Keratinocyte (primary cell): ENCODE measurements at regions not wholly inside any gene's neighbourhood (a gene's known extent, or its start where the extent isn't known, plus 50 kb on each side); places are given as distances from the start of the nearest gene placed in this dataset.

Experiments
- DNase-seq: peaks from one replicate; pipeline ENCODE4 v3.0.0-alpha.2; 2011; ENCODE audit warnings: low read depth, missing footprints, low spot score
- FAIRE-seq: peaks from 2 replicates; lab custom pipeline; 2011; peaks lifted over from hg19 to GRCh38; lab: Jason Lieb, UNC
- H2AFZ ChIP-seq: 2 replicates; pipeline ENCODE4 v1.6.0; 2012; ENCODE audit warnings: low read length, control low read depth, inconsistent platforms; ENCODE audit not compliant: control insufficient read depth
- H3K27ac ChIP-seq: 2 replicates; pipeline ENCODE4 v1.5.1; 2011; ENCODE audit warnings: low read length; ENCODE audit not compliant: control insufficient read depth, insufficient read depth
- H3K27me3 ChIP-seq: 3 replicates; pipeline ENCODE4 v1.6.0; 2011; ENCODE audit warnings: low read length; ENCODE audit not compliant: control insufficient read depth, insufficient read depth; ENCODE audit errors: extremely low read depth
- H3K36me3 ChIP-seq, 2 experiments: 2 replicates in 1 of 2; 3 replicates in 1 of 2; pipeline ENCODE4 v1.5.1; 2011; ENCODE audit warnings: low read length in 2 of 2, mild to moderate bottlenecking in 1 of 2; ENCODE audit not compliant: control insufficient read depth in 2 of 2, insufficient read depth in 2 of 2; ENCODE audit errors: extremely low read depth in 1 of 2
- H3K4me1 ChIP-seq: 3 replicates; pipeline ENCODE4 v1.5.1; 2011; ENCODE audit warnings: low read length; ENCODE audit not compliant: control insufficient read depth, insufficient read depth; ENCODE audit errors: extremely low read depth
- H3K4me2 ChIP-seq: 3 replicates; pipeline ENCODE4 v1.6.0; 2011; ENCODE audit warnings: low read depth, low read length; ENCODE audit not compliant: control insufficient read depth, insufficient read depth; ENCODE audit errors: extremely low read depth
- H3K4me3 ChIP-seq, 3 experiments: fragments of 200-600 bp in 1 of 3; sonication (generic) in 1 of 3; 2 replicates in 2 of 3; 3 replicates in 1 of 3; pipeline ENCODE4 v1.5.1; 2011 to 2016; ENCODE audit warnings: low read length in 3 of 3, mild to moderate bottlenecking in 3 of 3, control low read depth in 2 of 3, inconsistent platforms in 1 of 3, low read depth in 1 of 3, mixed read lengths in 1 of 3, mixed run types in 1 of 3, moderate library complexity in 1 of 3; ENCODE audit not compliant: control insufficient read depth in 2 of 3, insufficient read depth in 2 of 3; ENCODE audit errors: extremely low read depth in 1 of 3
- H3K79me2 ChIP-seq: 2 replicates; pipeline ENCODE4 v1.6.0; 2012; ENCODE audit warnings: low read length; ENCODE audit not compliant: control insufficient read depth, insufficient read depth
- H3K9ac ChIP-seq: 3 replicates; pipeline ENCODE4 v1.6.0; 2011; ENCODE audit warnings: low read length; ENCODE audit not compliant: control insufficient read depth, insufficient read depth; ENCODE audit errors: extremely low read depth
- H3K9me1 ChIP-seq: 3 replicates; pipeline ENCODE4 v1.6.0; 2011; ENCODE audit warnings: low read length; ENCODE audit not compliant: control insufficient read depth, insufficient read depth; ENCODE audit errors: extremely low read depth
- H3K9me3 ChIP-seq: 2 replicates; pipeline ENCODE4 v1.5.1; 2012; ENCODE audit warnings: low read depth, low read length; ENCODE audit not compliant: control insufficient read depth
- H4K20me1 ChIP-seq: 3 replicates; pipeline ENCODE4 v1.6.0; 2011; ENCODE audit warnings: low read length; ENCODE audit not compliant: control insufficient read depth, insufficient read depth; ENCODE audit errors: extremely low read depth
- EZH2 ChIP-seq: IDR thresholded peaks from one replicate; pipeline ENCODE4 v1.6.1; 2012; ENCODE audit warnings: inconsistent platforms, mild to moderate bottlenecking, low read length, moderate library complexity
- dilution Hi-C: fragments of 300-500 bp; cut with MboI; formaldehyde crosslinking; loops from one replicate; pipeline ENCODE4 v1.7.0; 2020; ENCODE audit warnings: low sequenced_read_pairs; ENCODE audit not compliant: extremely low pct_ligation_motif_present
- TF ChIP-seq, protein P1 (sequence below), 3 experiments: IDR thresholded peaks in 1 of 3; conservative IDR thresholded peaks in 1 of 3; optimal IDR thresholded peaks in 1 of 3; 2 replicates in 2 of 3; 3 replicates in 1 of 3; pipeline versions ENCODE3 to v1.5.1; 2011; ENCODE audit warnings: low read length in 3 of 3, mild to moderate bottlenecking in 3 of 3, moderate library complexity in 2 of 3, control low read depth in 1 of 3, inconsistent platforms in 1 of 3; ENCODE audit not compliant: insufficient read depth in 2 of 3; ENCODE audit errors: extremely low read depth in 1 of 3

DNA sequence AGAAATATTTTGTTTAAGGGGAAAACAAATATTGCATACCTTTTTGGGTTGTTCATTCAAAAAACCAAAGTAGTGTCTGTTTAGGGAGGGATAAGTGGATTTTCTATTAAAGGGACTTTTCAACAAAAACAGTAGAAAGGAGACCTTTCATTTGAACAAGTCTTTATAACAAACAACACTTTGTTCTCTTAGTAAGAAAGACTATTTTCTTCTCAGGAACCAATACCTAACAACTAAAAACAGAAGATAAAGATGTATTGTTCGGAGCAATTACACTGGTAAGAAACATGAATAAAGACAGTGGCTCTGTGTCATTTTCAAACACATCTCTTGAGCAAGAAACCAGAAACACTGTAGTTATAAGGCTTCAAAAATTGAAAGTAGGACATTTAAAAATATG is 1610.1 kb upstream of the PCDH20 start:
- H3K79me2 ChIP-seq, result no peaks in the 10 kb centered on the region
- H3K4me1 ChIP-seq, result no peaks in the 10 kb centered on the region
- H3K27ac ChIP-seq, result no peak overlapping the region
- no peak overlapping the region for H2AFZ ChIP-seq
- H4K20me1 ChIP-seq, result no peaks in the 10 kb centered on the region
- no peak overlapping the region for H3K4me3 ChIP-seq
- no peaks in the 10 kb centered on the region for H3K9me1 ChIP-seq
- no peaks in the 10 kb centered on the region for H3K36me3 ChIP-seq
- H3K9ac ChIP-seq, result no peak overlapping the region
- no peaks in the 10 kb centered on the region for H3K9me3 ChIP-seq
- no peak for TF ChIP-seq EZH2
- TF ChIP-seq, protein P1, sequence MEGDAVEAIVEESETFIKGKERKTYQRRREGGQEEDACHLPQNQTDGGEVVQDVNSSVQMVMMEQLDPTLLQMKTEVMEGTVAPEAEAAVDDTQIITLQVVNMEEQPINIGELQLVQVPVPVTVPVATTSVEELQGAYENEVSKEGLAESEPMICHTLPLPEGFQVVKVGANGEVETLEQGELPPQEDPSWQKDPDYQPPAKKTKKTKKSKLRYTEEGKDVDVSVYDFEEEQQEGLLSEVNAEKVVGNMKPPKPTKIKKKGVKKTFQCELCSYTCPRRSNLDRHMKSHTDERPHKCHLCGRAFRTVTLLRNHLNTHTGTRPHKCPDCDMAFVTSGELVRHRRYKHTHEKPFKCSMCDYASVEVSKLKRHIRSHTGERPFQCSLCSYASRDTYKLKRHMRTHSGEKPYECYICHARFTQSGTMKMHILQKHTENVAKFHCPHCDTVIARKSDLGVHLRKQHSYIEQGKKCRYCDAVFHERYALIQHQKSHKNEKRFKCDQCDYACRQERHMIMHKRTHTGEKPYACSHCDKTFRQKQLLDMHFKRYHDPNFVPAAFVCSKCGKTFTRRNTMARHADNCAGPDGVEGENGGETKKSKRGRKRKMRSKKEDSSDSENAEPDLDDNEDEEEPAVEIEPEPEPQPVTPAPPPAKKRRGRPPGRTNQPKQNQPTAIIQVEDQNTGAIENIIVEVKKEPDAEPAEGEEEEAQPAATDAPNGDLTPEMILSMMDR (optimal IDR thresholded peaks at IDR 0.05 in 1 of 3, IDR thresholded peaks at IDR 0.05 in 1 of 3, conservative IDR thresholded peaks at IDR 0.05 in 1 of 3; ENCODE audit: extremely low read depth in 1 of 3, insufficient read depth in 2 of 3, low read length in 3 of 3), result no peak
- no peak for FAIRE-seq
- DNase-seq, result no peak
- dilution Hi-C loops, result no loop called here
- no peak overlapping the region for H3K4me2 ChIP-seq
- no peaks in the 10 kb centered on the region for H3K27me3 ChIP-seq

DNA sequence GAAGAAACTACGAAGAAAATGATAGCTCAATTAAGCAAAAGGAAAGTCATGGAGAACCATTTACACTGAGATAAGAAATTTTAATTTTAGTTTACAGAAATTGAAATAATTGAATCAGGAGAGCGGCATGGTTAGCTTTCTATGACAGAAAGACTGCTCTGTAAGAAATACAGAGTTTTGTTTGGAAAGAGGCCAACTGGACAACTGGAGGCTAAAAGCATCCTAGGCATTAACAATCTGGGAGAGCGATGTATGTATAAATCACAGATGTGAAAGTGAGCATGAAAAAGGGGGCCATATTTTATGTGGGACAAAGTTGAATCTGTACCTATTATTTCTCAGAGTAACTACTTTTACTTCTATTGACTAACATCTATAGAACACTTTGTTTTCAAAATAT is 1608.8 kb upstream of the PCDH20 start:
- no peak for FAIRE-seq
- DNase-seq, result no peak
- no peaks in the 10 kb centered on the region for H4K20me1 ChIP-seq
- no peaks in the 10 kb centered on the region for H3K27me3 ChIP-seq
- H3K4me3 ChIP-seq, result no peak overlapping the region
- H3K4me2 ChIP-seq, result no peak overlapping the region
- no peak overlapping the region for H3K9ac ChIP-seq
- no peaks in the 10 kb centered on the region for H3K79me2 ChIP-seq
- no peak for TF ChIP-seq EZH2
- TF ChIP-seq, protein P1 (optimal IDR thresholded peaks at IDR 0.05 in 1 of 3, IDR thresholded peaks at IDR 0.05 in 1 of 3, conservative IDR thresholded peaks at IDR 0.05 in 1 of 3; ENCODE audit: extremely low read depth in 1 of 3, insufficient read depth in 2 of 3, low read length in 3 of 3), result no peak
- H3K9me3 ChIP-seq, result no peaks in the 10 kb centered on the region
- H3K4me1 ChIP-seq, result no peaks in the 10 kb centered on the region
- H3K9me1 ChIP-seq, result no peaks in the 10 kb centered on the region
- no peak overlapping the region for H2AFZ ChIP-seq
- dilution Hi-C loops, result no loop called here
- H3K27ac ChIP-seq, result no peak overlapping the region
- no peaks in the 10 kb centered on the region for H3K36me3 ChIP-seq
